ENCODE measurements at regions not wholly inside any gene's neighbourhood (a gene's known extent, or its start where the extent isn't known, plus 50 kb on each side); places are given as distances from the start of the nearest gene placed in this dataset.

DNA sequence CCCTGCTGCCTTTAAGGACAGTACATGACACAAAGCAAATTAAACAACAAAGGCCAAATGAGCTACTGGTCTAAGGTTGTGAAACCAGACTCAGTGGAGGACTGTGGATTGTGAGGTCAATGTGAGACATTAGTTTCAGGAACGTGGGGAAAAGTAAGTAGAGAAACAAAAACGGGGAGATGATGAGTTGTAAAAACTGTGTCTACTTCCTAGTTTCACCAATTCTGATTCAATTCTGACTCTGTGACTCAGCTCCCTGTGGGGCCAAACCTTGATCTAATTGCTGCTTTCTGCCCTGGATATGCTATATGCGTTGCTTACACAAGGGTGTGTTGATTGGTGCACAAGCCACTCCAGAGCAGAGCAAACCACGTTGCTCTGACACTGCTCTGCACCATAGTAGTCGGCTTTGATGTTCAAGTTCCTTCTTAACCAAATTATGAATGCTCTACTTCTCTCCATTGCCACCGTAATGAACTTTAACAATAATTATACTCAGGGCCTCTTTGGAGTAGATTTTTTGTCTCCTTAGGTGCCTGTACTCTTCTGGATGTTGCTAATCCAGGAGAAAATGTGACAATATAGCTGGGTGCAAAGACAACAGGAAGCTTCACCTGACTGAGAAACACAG lies 1640.1 kb upstream of the CELF4 start:
- DNase-seq (ENCODE audit: low read depth), result no peak
- TF ChIP-seq, protein P1, sequence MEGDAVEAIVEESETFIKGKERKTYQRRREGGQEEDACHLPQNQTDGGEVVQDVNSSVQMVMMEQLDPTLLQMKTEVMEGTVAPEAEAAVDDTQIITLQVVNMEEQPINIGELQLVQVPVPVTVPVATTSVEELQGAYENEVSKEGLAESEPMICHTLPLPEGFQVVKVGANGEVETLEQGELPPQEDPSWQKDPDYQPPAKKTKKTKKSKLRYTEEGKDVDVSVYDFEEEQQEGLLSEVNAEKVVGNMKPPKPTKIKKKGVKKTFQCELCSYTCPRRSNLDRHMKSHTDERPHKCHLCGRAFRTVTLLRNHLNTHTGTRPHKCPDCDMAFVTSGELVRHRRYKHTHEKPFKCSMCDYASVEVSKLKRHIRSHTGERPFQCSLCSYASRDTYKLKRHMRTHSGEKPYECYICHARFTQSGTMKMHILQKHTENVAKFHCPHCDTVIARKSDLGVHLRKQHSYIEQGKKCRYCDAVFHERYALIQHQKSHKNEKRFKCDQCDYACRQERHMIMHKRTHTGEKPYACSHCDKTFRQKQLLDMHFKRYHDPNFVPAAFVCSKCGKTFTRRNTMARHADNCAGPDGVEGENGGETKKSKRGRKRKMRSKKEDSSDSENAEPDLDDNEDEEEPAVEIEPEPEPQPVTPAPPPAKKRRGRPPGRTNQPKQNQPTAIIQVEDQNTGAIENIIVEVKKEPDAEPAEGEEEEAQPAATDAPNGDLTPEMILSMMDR (IDR thresholded peaks at IDR 0.05; ENCODE audit: insufficient read depth, low read depth, low read length), result no peak
- no peak overlapping the region for H3K4me3 ChIP-seq (ENCODE audit: low read depth, low read length)

DNA sequence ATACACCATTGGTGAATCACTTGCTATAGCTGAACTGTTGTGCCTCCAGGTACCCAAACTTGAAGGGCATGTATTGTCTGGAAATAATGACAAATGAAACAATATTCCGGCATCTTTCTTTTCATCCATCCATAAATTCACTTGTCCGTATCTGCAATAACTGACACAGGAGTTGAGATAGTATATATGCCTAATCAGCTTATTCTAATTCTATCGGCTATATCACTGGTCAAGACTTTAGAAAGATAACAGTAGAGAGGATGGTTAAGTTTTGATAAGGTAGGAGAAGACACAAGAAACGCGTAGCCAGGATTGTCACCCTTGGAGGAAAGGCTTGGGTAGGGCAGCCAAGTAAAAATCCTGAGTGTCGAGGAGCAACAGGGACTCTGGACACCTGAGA lies 1634.6 kb upstream of the CELF4 start:
- H3K4me3 ChIP-seq (ENCODE audit: low read depth, low read length), result no peak overlapping the region
- TF ChIP-seq, protein P1 (IDR thresholded peaks at IDR 0.05; ENCODE audit: insufficient read depth, low read depth, low read length), result no peak
- DNase-seq (ENCODE audit: low read depth), result no peak

DNA sequence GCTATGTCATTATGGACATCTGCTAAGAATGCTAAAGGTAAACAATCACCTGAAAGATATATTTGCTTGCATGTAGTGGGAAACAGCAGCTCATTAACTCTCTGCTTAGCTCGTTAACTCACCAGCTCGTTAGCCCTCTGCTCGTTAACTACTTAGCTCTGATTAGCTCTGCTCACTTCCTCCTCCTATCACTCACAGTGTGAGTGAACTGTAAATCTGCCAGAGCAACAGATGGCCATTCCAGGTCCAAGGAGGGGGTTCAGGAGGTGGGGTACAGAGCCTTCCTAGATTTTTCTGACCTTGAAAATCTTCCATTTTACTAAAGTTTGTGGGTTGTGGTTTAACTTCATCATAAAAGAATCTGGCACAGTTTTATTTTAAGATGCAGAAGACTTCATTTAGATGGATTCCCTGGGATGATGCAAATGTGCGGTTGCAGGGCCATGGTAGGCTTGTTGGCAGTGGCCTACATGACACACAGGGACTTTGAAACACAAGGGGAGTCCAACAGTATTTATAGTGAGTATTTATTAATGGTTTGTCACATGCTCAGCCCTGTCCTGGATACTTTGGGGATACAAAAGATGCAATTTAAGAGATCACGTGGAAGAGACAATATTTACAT lies 1633.7 kb upstream of the CELF4 start:
- no peak overlapping the region for H3K4me3 ChIP-seq (ENCODE audit: low read depth, low read length)
- DNase-seq (ENCODE audit: low read depth), result no peak
- TF ChIP-seq, protein P1 (IDR thresholded peaks at IDR 0.05; ENCODE audit: insufficient read depth, low read depth, low read length), result no peak

DNA sequence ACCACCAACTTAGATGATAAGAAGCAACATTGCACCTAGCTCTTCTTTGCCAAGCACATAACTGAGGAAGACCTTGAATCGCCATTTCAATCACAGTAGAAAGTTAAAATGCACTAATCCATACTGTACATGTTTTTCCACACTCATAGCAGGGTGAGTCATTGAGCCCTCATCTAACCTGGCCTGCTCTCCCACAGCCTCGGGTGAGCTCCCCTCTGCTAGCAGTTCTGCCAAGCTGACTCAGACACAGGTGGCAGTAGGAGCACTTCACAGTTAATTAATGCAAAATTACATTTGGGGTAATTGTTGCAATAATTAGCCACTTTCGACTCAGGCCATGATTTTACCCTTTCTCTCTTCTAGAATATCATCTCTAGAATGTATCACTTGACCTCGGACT lies 1632.8 kb upstream of the CELF4 start:
- DNase-seq (ENCODE audit: low read depth), result no peak
- TF ChIP-seq, protein P1 (IDR thresholded peaks at IDR 0.05; ENCODE audit: insufficient read depth, low read depth, low read length), result no peak
- no peak overlapping the region for H3K4me3 ChIP-seq (ENCODE audit: low read depth, low read length)

DNA sequence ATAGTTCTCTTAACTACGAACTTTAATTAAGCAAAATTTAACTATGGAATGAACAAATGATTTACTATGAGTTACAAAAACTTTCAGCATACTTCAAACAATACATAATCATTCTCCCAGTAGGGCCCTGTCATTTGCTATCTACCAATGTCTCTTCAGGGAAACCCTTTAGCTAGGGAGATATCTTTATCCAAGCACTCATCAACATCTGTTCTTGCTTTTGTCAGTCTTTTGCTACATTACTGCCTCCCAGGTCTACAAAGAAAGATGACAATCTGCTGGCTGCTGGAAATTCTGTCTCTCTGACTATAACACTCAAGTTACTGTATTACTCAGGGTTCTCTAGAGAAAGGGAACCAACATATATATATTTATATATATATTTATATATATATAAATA lies 1626.3 kb upstream of the CELF4 start:
- TF ChIP-seq, protein P1 (IDR thresholded peaks at IDR 0.05; ENCODE audit: insufficient read depth, low read depth, low read length), result no peak
- DNase-seq (ENCODE audit: low read depth), result no peak
- H3K4me3 ChIP-seq (ENCODE audit: low read depth, low read length), result no peak overlapping the region

DNA sequence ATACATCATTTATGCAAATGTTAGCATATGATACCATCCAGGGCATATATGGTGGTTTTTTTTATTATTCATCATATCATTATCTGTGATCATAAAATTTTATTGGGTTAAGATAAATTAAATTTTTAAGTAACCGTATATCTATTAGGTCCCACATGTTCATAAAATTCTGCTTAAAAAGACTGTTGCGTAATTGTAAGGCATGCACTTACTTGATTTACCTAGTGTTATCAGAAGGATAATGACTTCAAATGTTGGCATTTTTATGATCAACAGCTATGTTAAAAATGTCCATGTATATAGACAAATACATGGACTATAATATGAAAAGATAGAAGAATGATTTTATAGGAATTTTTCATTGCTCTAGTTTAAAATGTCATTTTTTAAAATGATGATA lies 1625.5 kb upstream of the CELF4 start:
- DNase-seq (ENCODE audit: low read depth), result no peak
- TF ChIP-seq, protein P1 (IDR thresholded peaks at IDR 0.05; ENCODE audit: insufficient read depth, low read depth, low read length), result no peak
- H3K4me3 ChIP-seq (ENCODE audit: low read depth, low read length), result no peak overlapping the region

DNA sequence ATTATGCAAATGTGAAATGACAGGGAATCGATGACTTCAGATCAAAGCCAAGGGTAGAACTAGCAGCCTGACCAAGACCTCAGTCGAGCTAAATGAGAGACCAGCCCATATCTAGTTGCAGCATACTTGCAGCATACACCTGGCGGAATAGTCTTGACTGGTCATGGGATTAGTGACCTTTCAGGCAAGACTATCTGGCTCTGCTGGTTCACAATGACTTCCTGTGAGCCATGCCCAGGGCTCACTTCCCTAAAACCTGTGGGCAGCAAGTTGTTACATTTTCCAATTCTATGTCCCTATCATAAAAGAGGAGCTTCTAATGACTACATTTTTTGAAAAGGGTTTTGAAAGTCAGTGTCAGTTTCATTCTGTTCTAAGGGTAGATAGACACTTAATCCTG lies 1624.9 kb upstream of the CELF4 start:
- TF ChIP-seq, protein P1 (IDR thresholded peaks at IDR 0.05; ENCODE audit: insufficient read depth, low read depth, low read length), result no peak
- no peak for DNase-seq (ENCODE audit: low read depth)
- H3K4me3 ChIP-seq (ENCODE audit: low read depth, low read length), result no peak overlapping the region

Measured in fibroblast of villous mesenchyme (primary cell).